WTC11 (cell line): ENCODE measurements at regions not wholly inside any gene's neighbourhood (a gene's known extent, or its start where the extent isn't known, plus 50 kb on each side); places are given as distances from the start of the nearest gene placed in this dataset.
"Not testable (repeated sequence)": the region's sequence is repeated elsewhere in the genome, so short reads cannot be mapped to it uniquely, and the experiment has no call there.

Experiments used
- CTCF ChIP-seq: fragments of 200-600 bp; IDR thresholded peaks from 2 replicates; pipeline ENCODE4 v1.8.0; 2022; ENCODE audit warnings: antibody characterized with exemption
- NR2C2 ChIP-seq: sonication (generic); formaldehyde crosslinking; IDR thresholded peaks from 2 replicates; pipeline ENCODE4 v1.8.0; 2022; ENCODE audit warnings: mild to moderate bottlenecking, missing genetic modification reagents
- TEAD4 ChIP-seq: sonication (generic); formaldehyde crosslinking; IDR thresholded peaks from 2 replicates; pipeline ENCODE4 v1.8.0; 2022; ENCODE audit warnings: mild to moderate bottlenecking, missing genetic modification reagents
- TP53 ChIP-seq: sonication (generic); formaldehyde crosslinking; IDR thresholded peaks from 2 replicates; pipeline ENCODE4 v1.8.1; 2023; ENCODE audit warnings: mild to moderate bottlenecking, missing genetic modification reagents
- TF ChIP-seq, protein P1 (sequence below): sonication (generic); formaldehyde crosslinking; IDR thresholded peaks from 2 replicates; pipeline ENCODE4 v1.8.1; 2022; ENCODE audit warnings: missing genetic modification reagents, borderline replicate concordance
- TF ChIP-seq, protein P2 (sequence below): sonication (generic); formaldehyde crosslinking; conservative IDR thresholded peaks from 2 replicates; pipeline ENCODE4 v1.8.1; 2022; ENCODE audit warnings: mild to moderate bottlenecking, missing genetic modification reagents

GRCh38 chr2:234351866-234352265 lies 145.0 kb downstream of the ARL4C start:
- not testable (repeated sequence) for TF ChIP-seq CTCF; TEAD4 (CRISPR knock-in tag); TP53 (CRISPR knock-in tag); NR2C2 (CRISPR knock-in tag)
- TF ChIP-seq, protein P1, sequence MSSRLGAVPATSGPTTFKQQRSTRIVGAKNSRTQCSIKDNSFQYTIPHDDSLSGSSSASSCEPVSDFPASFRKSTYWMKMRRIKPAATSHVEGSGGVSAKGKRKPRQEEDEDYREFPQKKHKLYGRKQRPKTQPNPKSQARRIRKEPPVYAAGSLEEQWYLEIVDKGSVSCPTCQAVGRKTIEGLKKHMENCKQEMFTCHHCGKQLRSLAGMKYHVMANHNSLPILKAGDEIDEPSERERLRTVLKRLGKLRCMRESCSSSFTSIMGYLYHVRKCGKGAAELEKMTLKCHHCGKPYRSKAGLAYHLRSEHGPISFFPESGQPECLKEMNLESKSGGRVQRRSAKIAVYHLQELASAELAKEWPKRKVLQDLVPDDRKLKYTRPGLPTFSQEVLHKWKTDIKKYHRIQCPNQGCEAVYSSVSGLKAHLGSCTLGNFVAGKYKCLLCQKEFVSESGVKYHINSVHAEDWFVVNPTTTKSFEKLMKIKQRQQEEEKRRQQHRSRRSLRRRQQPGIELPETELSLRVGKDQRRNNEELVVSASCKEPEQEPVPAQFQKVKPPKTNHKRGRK, result not testable (repeated sequence)
- TF ChIP-seq, protein P2, sequence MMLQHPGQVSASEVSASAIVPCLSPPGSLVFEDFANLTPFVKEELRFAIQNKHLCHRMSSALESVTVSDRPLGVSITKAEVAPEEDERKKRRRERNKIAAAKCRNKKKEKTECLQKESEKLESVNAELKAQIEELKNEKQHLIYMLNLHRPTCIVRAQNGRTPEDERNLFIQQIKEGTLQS (CRISPR knock-in tag), result not testable (repeated sequence)
